ENCODE measurements at regions not wholly inside any gene's neighbourhood (a gene's known extent, or its start where the extent isn't known, plus 50 kb on each side); places are given as distances from the start of the nearest gene placed in this dataset.

DNA sequence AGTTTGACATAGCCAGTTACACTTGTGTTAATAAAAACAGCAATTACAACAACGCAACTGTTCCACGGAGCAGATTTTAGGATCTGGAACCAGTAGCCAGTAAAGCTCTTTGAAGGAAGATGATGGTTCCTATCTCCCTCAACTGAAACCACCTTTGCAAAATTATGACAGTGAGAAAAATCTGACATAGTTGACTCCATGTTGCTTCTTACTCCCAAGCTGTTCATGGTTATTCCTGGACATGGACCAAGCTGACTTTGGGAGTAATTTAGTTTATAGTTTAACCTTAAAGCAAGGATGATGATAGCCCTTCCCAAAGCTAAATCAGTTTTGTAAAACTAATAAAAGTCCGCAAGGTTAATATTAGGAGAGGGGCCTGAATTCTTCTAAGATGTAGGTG lies 518.0 kb upstream of the ZP4 start:
- H3K9me3 ChIP-seq (ENCODE audit: insufficient read depth, low read depth): no peaks in the 10 kb centered on the region
- no peaks in the 10 kb centered on the region for H3K27me3 ChIP-seq (ENCODE audit: insufficient read depth, low read depth)
- no peak overlapping the region for H2AFZ ChIP-seq
- H3K9me2 ChIP-seq (ENCODE audit: insufficient read depth): no peaks in the 10 kb centered on the region
- no peaks in the 10 kb centered on the region for H3F3A ChIP-seq (ENCODE audit: insufficient read depth, low read depth)
- no peaks in the 10 kb centered on the region for H4K20me1 ChIP-seq (ENCODE audit: insufficient read depth)
- H3K4me3 ChIP-seq: no peak overlapping the region
- POLR2A ChIA-PET (ENCODE audit: unreplicated experiment): no interaction called here
- no peak for DNase-seq
- CTCF ChIA-PET: no interaction called here
- no peak overlapping the region for H3K27ac ChIP-seq
- H3K79me2 ChIP-seq (ENCODE audit: low read depth): no peaks in the 10 kb centered on the region
- H3K36me3 ChIP-seq (ENCODE audit: low read depth): no peaks in the 10 kb centered on the region
- H3K4me1 ChIP-seq (replicated peaks; ENCODE audit: insufficient read depth): no peaks in the 10 kb centered on the region
- TF ChIP-seq, protein P1, sequence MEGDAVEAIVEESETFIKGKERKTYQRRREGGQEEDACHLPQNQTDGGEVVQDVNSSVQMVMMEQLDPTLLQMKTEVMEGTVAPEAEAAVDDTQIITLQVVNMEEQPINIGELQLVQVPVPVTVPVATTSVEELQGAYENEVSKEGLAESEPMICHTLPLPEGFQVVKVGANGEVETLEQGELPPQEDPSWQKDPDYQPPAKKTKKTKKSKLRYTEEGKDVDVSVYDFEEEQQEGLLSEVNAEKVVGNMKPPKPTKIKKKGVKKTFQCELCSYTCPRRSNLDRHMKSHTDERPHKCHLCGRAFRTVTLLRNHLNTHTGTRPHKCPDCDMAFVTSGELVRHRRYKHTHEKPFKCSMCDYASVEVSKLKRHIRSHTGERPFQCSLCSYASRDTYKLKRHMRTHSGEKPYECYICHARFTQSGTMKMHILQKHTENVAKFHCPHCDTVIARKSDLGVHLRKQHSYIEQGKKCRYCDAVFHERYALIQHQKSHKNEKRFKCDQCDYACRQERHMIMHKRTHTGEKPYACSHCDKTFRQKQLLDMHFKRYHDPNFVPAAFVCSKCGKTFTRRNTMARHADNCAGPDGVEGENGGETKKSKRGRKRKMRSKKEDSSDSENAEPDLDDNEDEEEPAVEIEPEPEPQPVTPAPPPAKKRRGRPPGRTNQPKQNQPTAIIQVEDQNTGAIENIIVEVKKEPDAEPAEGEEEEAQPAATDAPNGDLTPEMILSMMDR (conservative IDR thresholded peaks at IDR 0.05): no peak
- TF ChIP-seq EZH2 (IDR thresholded peaks at IDR 0.05; ENCODE audit: low read depth): no peak
- intact Hi-C loops (cut with micrococcal nuclease; ENCODE audit: unreplicated experiment): no loop called here
- no peak overlapping the region for H3K4me2 ChIP-seq
- BruUV-seq (replicated peaks): no TSS peak

DNA sequence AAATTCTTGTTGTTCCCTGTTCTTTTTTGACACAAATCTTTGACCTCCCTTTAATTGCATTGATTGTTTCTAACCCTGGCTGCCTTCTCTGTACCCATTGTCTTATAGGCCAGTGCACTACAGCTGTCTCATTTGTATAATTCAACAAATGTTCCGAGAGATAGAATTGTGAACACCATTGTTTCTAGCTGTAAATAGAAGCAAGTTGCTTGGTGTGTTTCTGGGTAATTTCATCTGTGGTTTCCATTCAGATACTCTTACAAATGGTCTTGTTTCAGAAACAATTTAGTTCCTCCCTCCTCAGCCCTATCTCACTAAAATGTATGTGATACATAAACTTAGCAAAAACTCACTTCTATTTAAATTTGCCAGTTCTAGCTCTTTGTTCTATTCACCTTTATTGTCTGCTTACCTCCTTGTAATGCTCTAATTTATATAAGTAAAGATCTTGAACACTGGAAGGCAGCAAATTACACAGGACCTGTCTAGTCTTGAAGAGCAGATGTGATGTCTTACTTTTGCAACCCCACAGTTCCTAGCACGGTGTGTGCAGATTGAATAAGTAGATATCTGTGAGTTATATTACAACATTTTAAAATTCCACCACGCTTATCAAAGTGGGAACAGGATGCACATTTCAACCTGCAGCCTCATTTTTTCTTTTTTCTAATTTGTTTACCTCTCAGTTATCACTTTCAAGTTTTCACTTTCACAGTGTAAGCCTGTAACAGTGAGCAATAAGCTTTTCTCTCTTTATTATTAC lies 515.6 kb upstream of the ZP4 start:
- H3K79me2 ChIP-seq (ENCODE audit: low read depth): no peaks in the 10 kb centered on the region
- ChIA-PET CTCF (no interaction called here), POLR2A (ENCODE audit: unreplicated experiment) (no interaction called here)
- no TSS peak for BruUV-seq (replicated peaks)
- intact Hi-C loops (cut with micrococcal nuclease; ENCODE audit: unreplicated experiment): no loop called here
- DNase-seq: no peak
- H3K9me2 ChIP-seq (ENCODE audit: insufficient read depth): no peaks in the 10 kb centered on the region
- no peak overlapping the region for H3K4me2 ChIP-seq
- H3K27ac ChIP-seq: no peak overlapping the region
- no peak for TF ChIP-seq EZH2 (IDR thresholded peaks at IDR 0.05; ENCODE audit: low read depth)
- TF ChIP-seq, protein P1 (conservative IDR thresholded peaks at IDR 0.05): no peak
- no peaks in the 10 kb centered on the region for H3F3A ChIP-seq (ENCODE audit: insufficient read depth, low read depth)
- H3K4me1 ChIP-seq (replicated peaks; ENCODE audit: insufficient read depth): no peaks in the 10 kb centered on the region
- H3K36me3 ChIP-seq (ENCODE audit: low read depth): no peaks in the 10 kb centered on the region
- H3K27me3 ChIP-seq (ENCODE audit: insufficient read depth, low read depth): no peaks in the 10 kb centered on the region
- no peak overlapping the region for H2AFZ ChIP-seq
- H3K9me3 ChIP-seq (ENCODE audit: insufficient read depth, low read depth): no peaks in the 10 kb centered on the region
- no peak overlapping the region for H3K4me3 ChIP-seq
- H4K20me1 ChIP-seq (ENCODE audit: insufficient read depth): no peaks in the 10 kb centered on the region

DNA sequence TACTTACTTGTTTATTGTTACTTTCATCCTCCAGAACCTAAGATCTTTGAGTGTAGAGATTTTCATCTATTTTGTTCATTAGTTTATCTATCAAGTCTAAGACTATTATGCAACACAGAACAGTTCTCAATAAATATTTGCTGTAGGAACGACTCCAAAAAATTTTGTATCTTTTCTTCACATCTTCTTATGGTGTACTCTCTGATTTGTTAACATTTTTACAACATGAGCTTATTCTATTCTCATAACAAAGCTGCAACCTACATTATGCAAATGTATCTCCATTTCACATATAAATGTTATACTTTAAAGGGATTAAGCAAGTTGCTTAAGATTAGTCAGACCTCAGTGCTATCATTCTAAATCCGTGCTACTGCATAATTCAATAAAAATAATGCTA lies 514.2 kb upstream of the ZP4 start:
- no peak for TF ChIP-seq EZH2 (IDR thresholded peaks at IDR 0.05; ENCODE audit: low read depth)
- TF ChIP-seq, protein P1 (conservative IDR thresholded peaks at IDR 0.05): no peak
- Histone ChIP-seq H4K20me1 (ENCODE audit: insufficient read depth) (no peaks in the 10 kb centered on the region), H3K27me3 (ENCODE audit: insufficient read depth, low read depth) (no peaks in the 10 kb centered on the region), H3K36me3 (ENCODE audit: low read depth) (no peaks in the 10 kb centered on the region), H3F3A (ENCODE audit: insufficient read depth, low read depth) (no peaks in the 10 kb centered on the region), H3K27ac (no peak overlapping the region), H3K4me3 (no peak overlapping the region), H3K79me2 (ENCODE audit: low read depth) (no peaks in the 10 kb centered on the region), H3K9me3 (ENCODE audit: insufficient read depth, low read depth) (no peaks in the 10 kb centered on the region), H2AFZ (no peak overlapping the region), H3K4me2 (no peak overlapping the region), H3K4me1 (replicated peaks; ENCODE audit: insufficient read depth) (no peaks in the 10 kb centered on the region), H3K9me2 (ENCODE audit: insufficient read depth) (no peaks in the 10 kb centered on the region)
- POLR2A ChIA-PET (ENCODE audit: unreplicated experiment): no interaction called here
- DNase-seq: no peak
- intact Hi-C loops (cut with micrococcal nuclease; ENCODE audit: unreplicated experiment): no loop called here
- CTCF ChIA-PET: no interaction called here
- no TSS peak for BruUV-seq (replicated peaks)
